Liver (tissue), 8 donors: ENCODE measurements at regions not wholly inside any gene's neighbourhood (a gene's known extent, or its start where the extent isn't known, plus 50 kb on each side); places are given as distances from the start of the nearest gene placed in this dataset.

Experiments used
- DNase-seq: peaks from one replicate; pipeline ENCODE4 v3.0.0-alpha.2; 2017; ENCODE audit warnings: low spot score
- H3K27ac ChIP-seq, 2 donors: one replicate each; pipeline ENCODE4 v1.7.0; 2013; ENCODE audit warnings: inconsistent platforms in 2 of 2, low read length in 2 of 2, control low read depth in 1 of 2, low read depth in 1 of 2, mild to moderate bottlenecking in 1 of 2
- H3K27me3 ChIP-seq, 4 donors: one replicate each; pipeline versions ENCODE4 v1.6.1 to v1.7.0; 2013; ENCODE audit warnings: low read length in 3 of 4, inconsistent platforms in 1 of 4, mild to moderate bottlenecking in 1 of 4, moderate library complexity in 1 of 4; ENCODE audit not compliant: control insufficient read depth in 4 of 4, insufficient read depth in 4 of 4
- H3K36me3 ChIP-seq, 4 donors: one replicate each; pipeline versions ENCODE4 v1.6.1 to v1.7.0; 2013; ENCODE audit warnings: low read length in 3 of 4, mild to moderate bottlenecking in 3 of 4, low read depth in 1 of 4, moderate library complexity in 1 of 4; ENCODE audit not compliant: control insufficient read depth in 4 of 4, insufficient read depth in 3 of 4
- H3K4me1 ChIP-seq, 4 donors: one replicate each; pipeline versions ENCODE4 v1.6.1 to v1.7.0; 2013; ENCODE audit warnings: low read length in 3 of 4, mild to moderate bottlenecking in 3 of 4, moderate library complexity in 1 of 4; ENCODE audit not compliant: control insufficient read depth in 4 of 4, insufficient read depth in 4 of 4
- H3K4me3 ChIP-seq, 3 donors: one replicate each; pipeline versions ENCODE4 v1.6.1 to v1.7.0; 2013; ENCODE audit warnings: low read length in 3 of 3, control low read depth in 1 of 3, low read depth in 1 of 3, mild to moderate bottlenecking in 1 of 3
- H3K9ac ChIP-seq, 2 donors: one replicate each; pipeline ENCODE4 v1.7.0; 2013; ENCODE audit warnings: low read length in 2 of 2, mild to moderate bottlenecking in 2 of 2, moderate library complexity in 2 of 2, control low read depth in 1 of 2, low read depth in 1 of 2
- H3K9me3 ChIP-seq, 4 donors: one replicate each; pipeline versions ENCODE4 v1.6.1 to v1.7.0; 2013; ENCODE audit warnings: low read length in 3 of 4; ENCODE audit not compliant: control insufficient read depth in 4 of 4
- ATF3 ChIP-seq: IDR thresholded peaks from 2 replicates; pipeline ENCODE4 v1.6.1; 2016; ENCODE audit warnings: antibody characterized with exemption
- CTCF ChIP-seq: fragments of 150-350 bp; IDR thresholded peaks from 2 replicates; pipeline ENCODE4 v1.5.1; 2017; ENCODE audit warnings: improper control_type of control experiment, low read depth, low read length; ENCODE audit not compliant: missing input control
- EGR1 ChIP-seq, 2 donors: IDR thresholded peaks; 2 replicates each; pipeline ENCODE4 v1.6.1; 2016 to 2018; ENCODE audit warnings: antibody characterized with exemption in 2 of 2, low read depth in 2 of 2
- FOXA1 ChIP-seq: IDR thresholded peaks from 2 replicates; pipeline ENCODE4 v1.6.1; 2016; ENCODE audit warnings: antibody characterized with exemption
- FOXA2 ChIP-seq: IDR thresholded peaks from 2 replicates; pipeline ENCODE4 v1.6.1; 2016; ENCODE audit warnings: antibody characterized with exemption
- GABPA ChIP-seq, 2 donors: IDR thresholded peaks in 1 of 2; conservative IDR thresholded peaks in 1 of 2; 2 replicates each; pipeline ENCODE4 v1.6.1; 2016; ENCODE audit warnings: antibody characterized with exemption in 2 of 2, mild to moderate bottlenecking in 1 of 2, moderate library complexity in 1 of 2
- HNF4A ChIP-seq, 2 donors: conservative IDR thresholded peaks; 2 replicates each; pipeline ENCODE4 v1.6.1; 2016; ENCODE audit warnings: antibody characterized with exemption in 2 of 2, mild to moderate bottlenecking in 2 of 2
- HNF4G ChIP-seq: IDR thresholded peaks from 2 replicates; pipeline ENCODE4 v1.6.1; 2016; ENCODE audit warnings: antibody characterized with exemption
- JUND ChIP-seq, 2 donors: IDR thresholded peaks; 2 replicates each; pipeline ENCODE4 v1.6.1; 2016; ENCODE audit warnings: antibody characterized with exemption in 2 of 2
- MAX ChIP-seq: IDR thresholded peaks from 2 replicates; pipeline ENCODE4 v1.6.1; 2016; ENCODE audit warnings: antibody characterized with exemption
- NR2F2 ChIP-seq: IDR thresholded peaks from 2 replicates; pipeline ENCODE4 v1.6.1; 2016; ENCODE audit warnings: antibody characterized with exemption
- RAD21 ChIP-seq, 2 donors: IDR thresholded peaks; 2 replicates each; pipeline ENCODE4 v1.6.1; 2016; ENCODE audit warnings: antibody characterized with exemption in 2 of 2, mild to moderate bottlenecking in 2 of 2
- REST ChIP-seq: IDR thresholded peaks from 2 replicates; pipeline ENCODE4 v1.6.1; 2016; ENCODE audit warnings: antibody characterized with exemption, mild to moderate bottlenecking
- RXRA ChIP-seq, 2 donors: IDR thresholded peaks; 2 replicates each; pipeline ENCODE4 v1.6.1; 2017 to 2018; ENCODE audit warnings: antibody characterized with exemption in 2 of 2, mild to moderate bottlenecking in 1 of 2
- SP1 ChIP-seq: IDR thresholded peaks from 2 replicates; pipeline ENCODE4 v1.6.1; 2018; ENCODE audit warnings: antibody characterized with exemption, mild to moderate bottlenecking
- TAF1 ChIP-seq: conservative IDR thresholded peaks from 2 replicates; pipeline ENCODE4 v1.6.1; 2016; ENCODE audit warnings: antibody characterized with exemption, mild to moderate bottlenecking
- YY1 ChIP-seq: IDR thresholded peaks from 2 replicates; pipeline ENCODE4 v1.6.1; 2016; ENCODE audit warnings: antibody characterized with exemption, mild to moderate bottlenecking
- ZBTB33 ChIP-seq: IDR thresholded peaks from 2 replicates; pipeline ENCODE4 v1.6.1; 2016; ENCODE audit warnings: antibody characterized with exemption
- WGBS: extraction: QIAGEN DNeasy Blood & Tissue Kit; methylation state at CpG from one replicate; pipeline ENCODE4 v1.1.7; 2013; 5-methylcytosine and 5-hydroxymethylcytosine counted together
- donor health status: healthy.
- donor health status: healthy.
- donor health status: healthy.
- donor health status: healthy.
- donor health status: healthy.

GRCh38 chr10:78954689-78955088 lies 114.1 kb upstream of the ZMIZ1 start:
- no peak for DNase-seq
- Histone ChIP-seq H3K27ac (no peak overlapping the region), H3K4me3 (no peak overlapping the region), H3K27me3 (no peaks in the 10 kb centered on the region), H3K9ac (no peak overlapping the region), H3K36me3 (no peaks in the 10 kb centered on the region), H3K9me3 (no peaks in the 10 kb centered on the region), H3K4me1 (no peaks in the 10 kb centered on the region)
- no peak for TF ChIP-seq GABPA (IDR thresholded peaks at IDR 0.05 in 1 of 2, conservative IDR thresholded peaks at IDR 0.05 in 1 of 2)
- no peak for TF ChIP-seq HNF4A (conservative IDR thresholded peaks at IDR 0.05)
- TF ChIP-seq SP1, result no peak
- no peak for TF ChIP-seq NR2F2
- no peak for TF ChIP-seq ATF3
- no peak for TF ChIP-seq RAD21 (IDR thresholded peaks at IDR 0.05)
- TF ChIP-seq FOXA2, result no peak
- TF ChIP-seq REST, result no peak
- TF ChIP-seq RXRA (IDR thresholded peaks at IDR 0.05), result no peak
- TF ChIP-seq TAF1, result no peak
- no peak for TF ChIP-seq YY1
- no peak for TF ChIP-seq FOXA1
- no peak for TF ChIP-seq CTCF
- no peak for TF ChIP-seq EGR1 (IDR thresholded peaks at IDR 0.05; ENCODE audit: low read depth in 2 of 2)
- no peak for TF ChIP-seq HNF4G
- TF ChIP-seq MAX, result no peak
- TF ChIP-seq ZBTB33, result no peak
- no peak for TF ChIP-seq JUND (IDR thresholded peaks at IDR 0.05)
- 95% methylated on average over 7 of the region's 7 CpGs for WGBS

- TF ChIP-seq FOXA1 (no peak), MAX (no peak), SP1 (no peak), RXRA (IDR thresholded peaks at IDR 0.05) (no peak), HNF4G (no peak), NR2F2 (no peak), REST (no peak)
- no peak for DNase-seq
- Histone ChIP-seq H3K4me3 (no peak overlapping the region), H3K27ac (no peak overlapping the region), H3K36me3 (no peaks in the 10 kb centered on the region), H3K9me3 (no peaks in the 10 kb centered on the region), H3K27me3 (no peaks in the 10 kb centered on the region), H3K4me1 (no peaks in the 10 kb centered on the region), H3K9ac (no peak overlapping the region)
- 98% methylated on average over 3 of the region's 3 CpGs for WGBS
Observed at GRCh38 chr10:78955206-78955605, 113.6 kb upstream of the ZMIZ1 start.
